GOT3 (cell line): ENCODE measurements at regions not wholly inside any gene's neighbourhood (a gene's known extent, or its start where the extent isn't known, plus 50 kb on each side); places are given as distances from the start of the nearest gene placed in this dataset.
"Not testable (repeated sequence)": the region's sequence is repeated elsewhere in the genome, so short reads cannot be mapped to it uniquely, and the experiment has no call there.

Source experiments
- DNase-seq: peaks from one replicate; lab custom pipeline; 2025; ENCODE audit warnings: mixed read lengths; lab: John Stamatoyannopoulos, UW

DNA sequence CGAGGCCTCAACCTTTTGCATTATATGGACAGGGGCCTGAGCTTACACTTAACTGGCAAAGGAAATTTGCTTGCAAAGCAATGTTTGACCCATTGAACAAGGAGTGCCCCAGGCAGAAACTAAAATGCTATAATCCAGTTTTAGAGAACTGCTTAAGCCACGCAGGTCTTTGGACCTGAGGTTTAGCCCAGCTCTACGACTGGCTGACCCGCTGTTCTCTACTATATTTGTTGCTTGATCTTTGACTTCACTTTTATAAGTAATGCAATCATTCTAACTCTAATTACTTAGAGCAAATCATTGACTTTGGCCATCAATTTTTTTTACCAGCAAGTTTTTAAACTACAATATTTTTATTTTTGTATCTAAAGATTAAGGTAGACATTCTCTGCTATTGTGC, 268.8 kb downstream of the MREG start:
- DNase-seq, result no peak

DNA sequence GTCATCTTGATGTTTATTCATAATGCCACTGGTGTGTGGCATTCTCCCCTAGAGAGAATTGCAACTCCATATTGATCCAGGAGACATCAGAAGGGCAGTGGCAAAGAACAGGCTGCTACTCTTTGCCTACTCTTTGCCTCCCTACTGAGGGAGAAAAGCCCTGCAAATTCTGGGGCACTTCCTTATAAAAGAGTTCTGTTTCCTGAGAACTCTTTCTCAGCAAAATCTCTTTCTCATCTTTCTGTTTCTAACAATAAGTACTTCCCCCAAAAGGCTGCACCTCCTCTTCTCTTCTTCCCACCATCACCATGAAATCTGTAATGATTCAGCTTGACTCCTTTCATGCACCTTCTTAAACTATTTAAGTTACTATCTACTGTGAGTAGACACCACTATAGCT, 270.3 kb downstream of the MREG start:
- DNase-seq, result no peak

DNA sequence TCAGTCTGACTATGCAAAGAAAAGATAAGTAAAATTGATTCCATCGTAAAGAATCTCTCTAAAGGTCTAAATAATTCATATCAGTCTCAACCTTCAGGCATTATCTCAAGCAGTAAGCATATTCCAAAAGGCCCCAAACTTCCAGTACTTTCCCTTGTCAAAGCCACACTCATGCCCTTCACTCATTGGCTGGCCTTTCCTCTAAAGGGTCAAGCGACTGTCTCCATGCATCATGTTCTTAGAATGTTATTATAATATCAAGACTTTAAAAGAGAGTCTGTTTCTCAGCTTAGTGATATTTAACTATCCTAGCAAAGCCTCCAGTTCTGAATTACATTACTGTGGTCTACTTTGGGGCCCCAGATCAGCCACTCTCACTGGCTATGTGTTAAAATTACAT, 271.3 kb downstream of the MREG start:
- DNase-seq, result no peak

DNA sequence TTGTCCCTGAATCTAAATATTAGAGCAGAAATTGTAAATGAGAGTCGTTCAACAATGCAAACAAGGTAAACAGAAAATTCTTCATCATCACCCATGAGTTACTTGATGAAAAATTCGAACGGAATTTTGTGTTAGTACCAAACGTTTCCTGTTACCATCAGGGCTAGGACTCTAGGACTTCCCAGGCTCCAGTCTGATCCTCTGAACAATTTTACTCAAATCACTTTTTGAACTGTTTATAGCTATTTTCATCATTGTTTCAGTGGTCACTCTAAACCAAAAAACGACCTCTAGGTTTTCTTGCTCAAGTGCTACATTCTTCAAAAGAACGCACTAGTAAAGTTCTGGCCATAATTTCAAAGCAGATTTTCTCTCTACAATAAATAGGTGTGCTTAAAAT, 273.3 kb downstream of the MREG start:
- no peak for DNase-seq

DNA sequence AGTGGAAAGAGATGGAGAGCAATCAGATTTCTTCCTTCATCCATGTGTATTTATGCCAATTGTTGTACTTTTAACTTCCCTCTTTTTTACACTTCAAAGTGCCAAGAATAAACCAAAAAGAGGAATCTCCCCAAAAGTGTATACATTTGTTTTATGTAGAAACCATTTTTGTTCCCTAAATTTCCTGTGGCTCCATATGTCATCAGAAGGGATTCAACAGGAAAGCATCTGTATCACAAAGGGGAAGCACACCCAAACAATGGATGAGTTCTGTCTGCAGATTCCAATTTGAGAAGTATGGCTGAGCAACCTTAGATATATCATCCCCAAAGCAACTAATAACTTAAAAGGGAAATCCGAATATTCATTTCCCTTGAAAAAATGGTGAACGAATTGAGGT, 275.0 kb downstream of the MREG start:
- no peak for DNase-seq

DNA sequence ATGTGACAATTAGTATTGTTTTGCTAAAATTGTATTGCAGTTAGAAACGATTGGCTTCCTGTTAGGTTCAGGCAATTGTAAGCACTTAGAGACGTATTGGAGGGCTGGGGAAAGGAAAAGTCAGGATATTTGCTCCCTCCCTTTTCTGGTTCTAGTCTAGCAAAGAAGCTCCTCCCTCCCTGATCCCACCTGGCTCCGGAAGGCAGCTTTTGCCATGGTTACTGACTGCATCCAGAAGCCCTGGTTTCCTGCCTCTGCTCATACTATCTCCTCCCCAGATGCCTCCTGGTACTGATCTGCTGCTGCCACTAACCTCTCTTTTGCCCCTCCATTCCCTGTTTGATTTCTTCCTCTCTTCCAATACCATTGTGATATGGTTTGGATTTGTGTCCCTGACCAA, 275.9 kb downstream of the MREG start:
- no peak for DNase-seq

DNA sequence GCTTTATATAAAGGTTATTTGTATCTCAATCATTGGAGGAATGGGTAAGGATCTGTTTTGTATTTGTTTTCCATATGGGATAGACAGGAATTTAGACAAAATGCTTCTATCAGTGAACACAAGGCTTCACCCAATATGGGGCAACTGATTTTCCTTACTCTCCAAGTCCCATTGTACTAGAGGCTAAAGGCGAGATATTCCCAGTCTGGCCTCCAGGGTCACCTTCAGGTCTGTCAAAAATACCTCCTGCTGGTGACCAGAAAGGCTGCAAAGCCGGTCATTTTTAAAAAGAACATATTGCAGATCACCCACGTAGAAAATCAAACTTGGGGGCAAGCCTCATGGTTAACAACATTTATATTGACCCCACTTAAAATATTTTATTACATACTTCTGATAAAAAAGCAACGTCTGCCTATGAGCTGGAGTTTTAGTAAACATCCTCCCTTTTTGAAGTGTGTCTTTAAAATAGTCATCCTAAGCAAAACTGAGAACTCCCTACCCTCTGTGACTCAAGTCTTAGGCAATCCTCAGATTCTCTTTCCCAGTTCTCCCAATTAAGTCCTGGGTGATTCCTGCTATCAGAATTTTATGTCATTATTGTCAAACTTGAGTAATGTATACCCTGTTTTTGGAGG, 276.6 kb downstream of the MREG start:
- DNase-seq, result no peak

DNA sequence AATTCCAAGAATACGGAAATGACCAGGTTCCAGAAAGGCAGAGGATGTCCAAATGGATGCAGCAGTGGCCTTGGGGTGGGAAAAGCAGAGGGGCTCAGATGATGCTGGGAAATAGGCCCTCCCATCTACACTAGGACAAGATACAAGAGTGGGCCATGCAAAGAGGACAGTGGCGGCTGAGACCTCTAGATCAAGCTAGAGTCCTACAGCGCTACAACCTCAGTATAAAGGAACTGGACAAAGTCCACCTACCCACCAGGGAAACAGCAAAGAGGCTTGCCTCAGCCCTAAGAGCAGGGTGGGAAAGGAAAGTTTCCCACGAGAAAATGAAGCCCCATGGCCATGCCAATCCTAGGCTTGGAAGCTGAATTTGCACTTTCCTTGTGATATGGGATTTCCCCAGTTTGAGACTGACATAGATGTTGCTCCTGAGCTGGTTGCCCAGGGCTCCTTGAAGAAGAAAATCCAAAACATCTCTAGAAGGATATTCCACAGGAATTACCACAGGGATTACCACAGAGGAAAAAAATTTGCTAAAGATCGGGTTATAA, 282.2 kb downstream of the MREG start:
- no peak for DNase-seq

DNA sequence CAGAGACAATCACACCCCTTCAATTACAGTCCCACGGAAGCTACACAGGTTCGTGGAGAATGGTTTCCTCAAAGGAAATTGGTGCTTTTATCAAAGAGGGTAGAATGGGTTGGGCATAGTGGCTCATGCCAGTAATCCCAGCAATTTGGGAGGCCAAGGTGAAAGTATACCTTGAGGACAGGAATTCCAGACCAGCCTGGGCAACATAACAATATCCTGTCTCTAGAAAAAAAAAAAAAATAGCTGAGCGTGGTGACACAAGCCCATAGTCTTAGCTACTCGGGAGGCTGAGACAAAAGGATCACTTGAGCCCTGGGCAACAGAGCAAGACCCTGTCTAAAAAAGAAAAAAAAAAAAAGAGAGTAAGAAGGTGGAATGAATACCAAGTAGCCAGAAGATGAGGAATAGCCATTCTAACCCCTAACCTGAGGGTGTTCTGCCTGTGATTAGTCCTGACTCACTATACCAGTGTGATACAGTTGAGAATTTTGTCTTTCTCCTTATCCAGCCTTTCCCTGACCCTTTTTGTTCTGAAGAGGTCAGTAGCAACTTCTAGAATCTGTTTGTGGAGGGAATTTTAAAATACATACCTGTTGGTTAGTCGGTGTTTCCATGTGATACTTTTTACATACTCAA, 283.2 kb downstream of the MREG start:
- no peak for DNase-seq

DNA sequence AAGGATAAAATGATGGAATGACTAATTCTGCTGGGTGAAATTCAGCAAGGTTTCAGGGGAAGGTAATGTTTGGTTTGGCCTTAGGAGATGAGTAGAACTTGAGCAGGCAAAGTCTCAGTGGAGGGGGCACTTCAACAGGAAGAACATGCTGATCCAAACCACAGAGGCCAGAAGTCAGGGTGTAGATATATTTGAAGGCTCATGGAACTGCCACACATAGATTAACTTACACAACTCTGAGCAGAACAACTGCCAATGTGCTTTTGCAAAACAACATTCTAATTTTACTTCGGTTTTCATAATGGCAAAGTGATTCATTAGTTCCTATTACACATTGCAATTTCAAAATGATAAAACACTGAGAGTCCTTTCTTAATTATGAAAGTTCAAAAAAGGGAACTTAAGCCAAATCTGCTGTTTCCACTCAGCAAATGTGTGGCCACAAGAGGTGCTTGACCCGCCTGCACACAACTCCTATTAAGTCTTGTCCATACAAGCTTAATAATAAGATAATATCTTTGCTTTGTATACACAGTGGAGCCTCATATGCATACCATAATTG, 284.8 kb downstream of the MREG start:
- DNase-seq, result peak; percentile 27

DNA sequence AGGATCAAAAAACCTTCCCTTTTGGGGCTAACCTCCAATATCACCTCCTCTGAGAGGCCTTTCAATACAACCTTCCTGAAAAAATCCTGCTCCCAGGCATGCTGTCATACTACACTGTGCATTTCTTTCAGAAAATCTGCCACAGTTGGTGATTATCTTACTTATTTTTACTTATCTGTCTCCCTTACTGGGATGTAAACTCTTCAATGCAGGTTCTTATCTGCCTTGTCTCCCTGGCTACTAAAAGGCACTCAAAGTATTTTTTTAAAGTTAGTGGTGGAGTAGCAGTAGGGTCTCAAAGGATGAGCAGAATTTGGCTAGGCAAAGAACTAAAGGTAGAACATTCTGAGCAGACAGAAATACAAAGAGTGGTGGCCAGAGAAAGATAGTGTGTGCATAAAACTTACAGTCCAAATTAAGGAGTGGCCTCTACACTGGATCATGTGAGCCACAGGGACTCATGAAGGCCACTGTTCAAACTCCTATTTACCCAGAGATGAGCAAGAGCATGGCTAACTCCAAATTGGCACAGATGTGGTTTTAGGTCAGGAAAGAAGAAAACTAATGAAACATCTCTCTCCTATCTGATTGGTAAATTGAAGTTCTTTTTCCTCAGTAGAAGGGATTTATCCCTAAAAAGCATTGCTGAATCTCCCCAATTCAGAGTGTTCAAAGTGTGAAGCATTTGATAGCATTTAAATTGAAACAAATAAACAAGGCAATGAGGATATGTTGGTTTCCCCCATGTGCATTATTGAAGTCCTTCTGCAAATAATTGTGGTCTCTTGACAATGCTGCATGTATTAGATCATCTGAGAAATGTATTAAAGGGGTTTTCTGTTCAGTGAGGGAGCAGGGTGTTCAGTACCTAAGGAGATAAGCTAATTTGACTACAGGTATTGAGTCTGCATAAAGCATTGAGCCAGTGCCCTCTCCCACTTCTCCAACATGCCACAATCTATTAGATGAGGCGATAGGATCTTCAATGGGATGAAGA, 285.5 kb downstream of the MREG start:
- no peak for DNase-seq

DNA sequence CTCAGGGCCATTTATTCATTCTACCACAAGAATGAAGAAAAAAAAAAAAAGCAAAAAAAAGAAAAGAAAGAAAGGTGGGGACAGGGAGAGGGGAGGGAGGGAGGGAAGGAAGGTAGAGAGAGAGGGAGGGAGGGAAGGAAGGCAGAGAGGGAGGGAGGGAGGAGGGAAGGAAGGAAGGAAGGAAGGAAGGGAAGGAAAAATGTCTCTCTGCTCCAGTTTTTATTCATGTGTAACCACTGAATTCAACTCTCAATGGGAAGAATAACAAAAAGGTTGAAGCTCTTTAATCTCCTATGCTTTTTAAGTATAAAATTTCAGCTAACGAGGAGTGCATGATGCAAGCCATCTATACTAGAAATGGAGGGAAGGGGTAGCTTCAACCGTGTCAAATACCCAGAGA, 287.3 kb downstream of the MREG start:
- no peak for DNase-seq

DNA sequence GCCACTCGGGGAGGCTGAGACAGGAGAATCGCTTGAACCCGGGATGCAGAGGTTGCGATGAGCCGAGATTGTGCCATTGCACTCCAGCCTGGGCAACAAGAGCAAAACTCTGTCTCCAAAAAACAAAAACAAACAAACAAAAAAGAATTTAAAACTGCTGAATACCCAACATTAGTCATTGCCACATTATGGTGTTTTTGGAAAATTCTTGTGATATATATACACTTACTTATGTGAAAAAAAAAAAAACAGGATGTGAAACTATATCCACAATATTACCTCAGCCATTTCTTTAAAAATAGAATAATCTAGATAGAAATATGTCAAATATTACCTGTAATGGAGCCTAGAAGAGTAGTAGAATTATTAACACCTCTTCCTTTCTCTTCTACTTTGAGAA, 288.3 kb upstream of the FN1 start:
- no peak for DNase-seq

DNA sequence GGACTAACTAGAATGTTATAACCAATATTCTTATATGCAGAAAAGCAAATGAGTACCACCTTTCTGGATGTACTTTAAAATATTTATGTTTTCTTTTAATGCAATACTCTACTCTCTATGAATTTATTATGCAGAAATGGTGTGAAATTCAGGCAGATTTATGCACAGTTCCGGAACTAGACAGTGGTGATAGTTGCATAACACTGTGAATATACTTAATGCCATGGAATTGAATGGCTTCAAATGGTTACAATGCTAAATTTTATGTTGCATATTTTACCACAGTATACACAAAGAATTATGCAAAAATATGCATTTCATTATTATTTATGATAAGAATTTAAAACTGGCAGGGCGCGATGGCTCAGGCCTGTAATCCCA, 287.8 kb upstream of the FN1 start:
- no peak for DNase-seq

DNA sequence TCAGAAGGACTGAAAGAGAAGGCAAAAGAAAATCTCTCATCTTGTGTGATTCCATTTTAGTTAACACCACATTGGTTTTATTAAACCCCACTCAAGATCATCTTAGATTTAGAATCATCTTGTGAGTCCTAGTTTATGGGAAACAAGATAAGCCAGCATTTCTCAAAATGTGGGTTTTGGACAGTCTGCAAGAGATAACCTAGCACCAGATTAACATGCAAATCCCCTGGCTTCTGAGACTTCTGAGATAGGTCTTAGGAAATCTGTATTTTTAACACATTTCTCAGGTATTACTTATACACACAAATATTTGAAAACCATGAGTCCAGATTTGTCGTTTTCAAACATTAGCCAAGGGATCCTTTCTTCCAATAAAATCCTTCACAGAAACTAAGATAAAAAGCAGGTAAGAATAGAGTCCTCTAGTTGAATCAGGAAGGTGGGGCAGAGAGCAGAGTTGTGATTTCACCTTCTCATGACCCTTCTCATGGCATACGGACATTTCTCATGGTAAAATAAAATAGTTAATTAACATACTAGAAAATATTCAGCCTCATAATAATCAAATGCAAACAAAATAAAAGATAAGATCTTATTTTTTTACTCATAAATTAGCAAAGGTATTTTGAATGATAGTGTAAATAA, 287.2 kb upstream of the FN1 start:
- DNase-seq, result no peak

DNA sequence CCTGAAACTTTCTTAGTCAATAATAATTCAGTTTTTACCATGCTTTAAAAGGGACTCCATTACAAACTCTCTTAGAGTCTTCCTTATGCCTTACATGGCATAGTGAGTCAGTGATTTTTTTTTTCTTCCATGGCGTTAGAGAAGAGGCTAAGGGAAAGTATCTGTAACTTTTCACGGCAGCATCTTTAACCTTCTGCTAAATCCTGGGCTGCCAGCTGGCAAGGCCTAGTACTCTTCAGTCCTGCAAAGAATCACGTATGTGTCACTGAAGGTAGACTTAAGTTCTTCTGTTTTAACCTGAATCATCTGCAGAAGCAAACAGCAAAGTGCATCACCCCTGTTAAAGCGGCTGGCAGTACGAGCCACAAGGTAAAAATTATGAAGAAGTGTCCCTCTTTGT, 286.3 kb upstream of the FN1 start:
- DNase-seq, result no peak

DNA sequence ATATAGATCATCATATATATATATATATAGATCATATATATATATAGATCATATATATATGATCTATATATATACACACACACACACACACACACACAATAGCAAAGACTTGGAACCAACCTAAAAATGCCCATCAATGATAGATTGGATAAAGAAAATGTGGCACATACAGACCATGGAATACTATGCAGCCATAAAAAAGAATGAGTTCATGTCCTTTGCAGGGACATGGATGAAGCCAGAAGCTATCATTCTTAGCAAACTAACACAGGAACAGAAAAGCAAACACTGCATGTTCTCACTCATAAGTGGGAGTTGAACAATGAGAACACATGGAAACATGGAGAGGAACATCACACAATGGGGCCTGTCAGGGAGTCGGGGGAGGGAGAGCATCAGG, 285.6 kb upstream of the FN1 start:
- DNase-seq, result not testable (repeated sequence)

DNA sequence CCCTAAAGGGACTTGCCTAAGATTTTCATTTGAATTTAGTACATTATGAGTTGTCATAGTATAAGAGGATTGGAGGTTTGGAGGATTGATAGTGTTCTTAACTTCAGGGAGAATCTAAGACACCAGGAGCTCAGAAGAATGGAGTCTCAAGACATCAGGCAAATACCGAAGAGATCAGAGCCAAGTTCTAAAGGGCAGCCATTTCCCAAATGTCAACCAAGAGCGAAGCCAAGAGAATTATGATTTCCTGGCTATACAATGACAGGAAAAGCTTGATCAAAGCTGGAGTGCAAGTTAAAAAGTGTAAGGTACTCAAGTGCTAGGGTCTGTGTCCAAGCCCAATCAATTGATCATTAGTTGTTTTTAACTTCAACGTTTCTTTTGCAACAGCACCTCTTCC, 283.0 kb upstream of the FN1 start:
- no peak for DNase-seq

DNA sequence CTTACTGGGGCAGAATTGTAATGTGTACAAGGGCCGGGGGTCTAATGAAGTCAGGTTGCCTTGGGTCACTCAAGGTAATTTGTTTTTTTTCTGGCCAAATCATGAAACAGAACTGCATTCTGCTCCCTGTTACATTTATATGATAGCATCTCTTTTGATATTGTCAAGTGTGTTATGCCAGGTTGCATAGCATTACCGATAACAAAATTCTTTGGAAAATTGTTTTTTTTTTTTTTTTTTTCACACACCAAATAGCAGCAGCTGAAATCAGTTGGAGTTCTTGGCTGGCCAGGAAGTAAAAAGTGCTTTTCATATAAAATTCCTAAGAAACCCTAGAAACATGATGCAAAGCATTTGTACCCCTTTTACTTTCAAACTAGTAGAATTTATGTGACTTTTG, 282.6 kb upstream of the FN1 start:
- DNase-seq, result no peak

DNA sequence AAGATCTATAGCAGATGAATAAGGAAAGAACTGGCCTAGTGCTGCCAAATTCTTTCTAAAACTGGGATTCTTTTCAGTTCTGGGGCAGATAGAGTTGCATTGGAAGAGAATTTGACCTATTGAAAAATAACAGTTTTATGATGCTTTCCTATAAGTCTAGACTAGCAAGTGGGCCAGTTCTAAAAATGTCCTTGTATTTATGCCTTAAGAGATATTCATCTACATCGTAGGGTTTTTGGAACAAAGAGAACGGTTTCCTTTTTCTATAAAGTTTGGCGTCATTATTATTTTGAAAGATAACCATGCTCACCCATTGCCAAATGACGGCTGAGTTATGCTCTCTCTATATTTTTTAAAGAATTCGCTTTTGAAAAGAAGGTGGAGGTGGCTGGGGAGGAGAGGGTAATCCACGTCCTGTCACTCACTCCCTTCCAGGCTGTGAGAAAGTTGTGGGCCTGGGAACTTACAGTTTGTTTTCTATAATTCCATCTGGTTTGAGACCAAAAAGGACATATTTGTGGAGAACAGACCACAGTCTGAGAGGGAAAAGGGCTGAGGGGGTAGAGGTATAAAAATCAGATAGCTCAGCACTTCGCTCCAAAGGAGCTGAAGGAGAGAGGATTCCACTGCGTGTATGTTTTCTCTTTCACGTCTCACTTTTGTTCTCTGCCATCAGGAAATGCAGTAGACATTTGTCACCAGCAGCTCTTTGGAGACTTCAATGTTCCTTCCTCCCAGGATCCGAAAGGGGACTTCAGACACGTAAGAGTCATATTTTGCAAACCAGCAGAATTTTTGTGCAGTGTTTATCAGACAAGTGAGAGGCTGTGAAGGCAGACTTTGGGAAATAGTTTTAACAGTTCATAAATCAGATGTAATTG, 281.9 kb upstream of the FN1 start:
- DNase-seq, result no peak

DNA sequence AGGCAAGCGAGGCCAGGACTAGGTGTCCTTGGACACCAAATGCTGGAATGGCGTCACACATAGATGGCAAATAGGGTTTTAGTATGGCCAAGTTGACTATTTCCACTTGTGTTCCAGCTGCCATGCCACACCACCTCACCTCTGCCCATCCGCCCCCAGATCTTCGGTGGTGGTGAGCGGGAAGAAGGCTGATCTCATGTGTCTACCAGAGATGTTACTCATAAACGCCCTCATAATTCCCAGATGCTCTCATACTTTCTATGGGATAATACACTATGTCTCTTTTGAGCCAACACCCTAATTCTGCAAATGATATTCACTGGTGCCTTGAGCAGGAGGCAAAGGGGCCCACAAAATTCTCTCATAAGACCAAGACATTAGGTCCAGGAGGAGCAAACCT, 281.1 kb upstream of the FN1 start:
- DNase-seq, result no peak
